ENCODE measurements at regions not wholly inside any gene's neighbourhood (a gene's known extent, or its start where the extent isn't known, plus 50 kb on each side); places are given as distances from the start of the nearest gene placed in this dataset.

- POLR2A ChIA-PET, result no interaction called here
- Histone ChIP-seq H3K36me3 (replicated peaks in 1 of 2; ENCODE audit: control insufficient read depth in 1 of 2, insufficient read depth in 2 of 2, low read length in 2 of 2) (no peaks in the 10 kb centered on the region), H3K9me3 (ENCODE audit: low read length) (no peaks in the 10 kb centered on the region), H3K9ac (ENCODE audit: insufficient read depth, low read depth, low read length) (no peak overlapping the region), H3K4me2 (ENCODE audit: low read depth, low read length) (no peak overlapping the region), H3K4me3 (replicated peaks in 1 of 3; ENCODE audit: insufficient read depth in 1 of 3, low read depth in 2 of 3, low read length in 3 of 3) (no peak overlapping the region), H3K4me1 (ENCODE audit: insufficient read depth, low read length) (no peaks in the 10 kb centered on the region), H4K20me1 (ENCODE audit: insufficient read depth, low read length) (no peaks in the 10 kb centered on the region), H2AFZ (ENCODE audit: low read length) (no peak overlapping the region), H3K27me3 (ENCODE audit: control insufficient read depth in 1 of 2, insufficient read depth in 2 of 2, low read length in 2 of 2) (no peaks in the 10 kb centered on the region), H3K27ac (ENCODE audit: extremely low read length, insufficient read depth, low read length) (no peak overlapping the region), H3K79me2 (ENCODE audit: insufficient read depth, low read length) (no peaks in the 10 kb centered on the region)
- in situ Hi-C loops (cut with HindIII; ENCODE audit: extremely low pct_ligation_motif_present, low pct_unique_long_range_greater_than_20kb) (no loop called here), intact Hi-C loops (cut with micrococcal nuclease; ENCODE audit: unreplicated experiment) (no loop called here)
- ATAC-seq, result no peak
- TF ChIP-seq FLYWCH1 (CRISPR knock-in tag; IDR thresholded peaks at IDR 0.05), result no peak
- no peak for TF ChIP-seq ISL2 (CRISPR knock-in tag; IDR thresholded peaks at IDR 0.05)
- no peak for TF ChIP-seq TMF1 (CRISPR knock-in tag; IDR thresholded peaks at IDR 0.05; ENCODE audit: low read depth)
- TF ChIP-seq PLSCR1 (CRISPR knock-in tag; IDR thresholded peaks at IDR 0.05; ENCODE audit: borderline replicate concordance), result no peak
- TF ChIP-seq SOX6 (IDR thresholded peaks at IDR 0.05), result no peak
- TF ChIP-seq SOX6 (CRISPR knock-in tag; IDR thresholded peaks at IDR 0.05), result no peak
- TF ChIP-seq GPN1 (CRISPR knock-in tag; IDR thresholded peaks at IDR 0.05; ENCODE audit: borderline replicate concordance), result no peak
- TF ChIP-seq MBD4 (IDR thresholded peaks at IDR 0.05; ENCODE audit: borderline replicate concordance, low read length), result no peak
- no peak for FAIRE-seq
- BruUV-seq (replicated peaks), result no TSS peak
- 6% methylated on average over 1 of the region's 1 CpG for WGBS (ENCODE audit: low lambda C conversion rate)
- CTCF ChIA-PET (ENCODE audit: low intra/inter-chr PET ratio, low total read pairs), result no interaction called here
- no peak for DNase-seq (ENCODE audit: low spot score)
Observed at GRCh38 chr1:56069824-56070223, 509.5 kb downstream of the PLPP3 start.

DNA sequence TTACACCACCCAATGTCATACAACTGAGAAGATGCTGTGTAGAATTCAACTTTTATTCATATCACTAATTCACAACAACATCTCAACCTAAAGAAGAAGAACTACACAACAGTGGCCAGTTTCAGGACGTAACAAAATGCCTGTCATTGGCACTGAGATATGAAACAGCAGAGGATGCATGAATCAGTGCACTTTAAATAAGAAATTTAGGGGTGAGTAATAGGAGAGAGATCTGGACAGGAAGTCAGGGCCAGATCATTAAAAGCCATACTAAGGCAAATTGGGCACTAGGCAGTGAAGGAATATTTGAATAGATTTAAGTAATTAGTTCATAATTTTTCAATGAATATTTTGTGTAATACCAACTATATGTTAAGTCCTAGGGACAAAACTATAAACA lies 510.5 kb downstream of the PLPP3 start:
- in situ Hi-C loops (cut with HindIII; ENCODE audit: extremely low pct_ligation_motif_present, low pct_unique_long_range_greater_than_20kb), result no loop called here
- Histone ChIP-seq H3K27me3 (ENCODE audit: control insufficient read depth in 1 of 2, insufficient read depth in 2 of 2, low read length in 2 of 2) (no peaks in the 10 kb centered on the region), H3K4me1 (ENCODE audit: insufficient read depth, low read length) (no peaks in the 10 kb centered on the region), H4K20me1 (ENCODE audit: insufficient read depth, low read length) (no peaks in the 10 kb centered on the region), H3K4me2 (ENCODE audit: low read depth, low read length) (no peak overlapping the region), H3K27ac (ENCODE audit: extremely low read length, insufficient read depth, low read length) (no peak overlapping the region), H3K79me2 (ENCODE audit: insufficient read depth, low read length) (no peaks in the 10 kb centered on the region), H3K9ac (ENCODE audit: insufficient read depth, low read depth, low read length) (no peak overlapping the region), H3K9me3 (ENCODE audit: low read length) (no peaks in the 10 kb centered on the region), H3K36me3 (replicated peaks in 1 of 2; ENCODE audit: control insufficient read depth in 1 of 2, insufficient read depth in 2 of 2, low read length in 2 of 2) (no peaks in the 10 kb centered on the region), H2AFZ (ENCODE audit: low read length) (no peak overlapping the region), H3K4me3 (replicated peaks in 1 of 3; ENCODE audit: insufficient read depth in 1 of 3, low read depth in 2 of 3, low read length in 3 of 3) (no peak overlapping the region)
- DNase-seq (ENCODE audit: low spot score) (no peak), FAIRE-seq (no peak), ATAC-seq (no peak)
- CTCF ChIA-PET (ENCODE audit: low intra/inter-chr PET ratio, low total read pairs), result no interaction called here
- WGBS (ENCODE audit: low lambda C conversion rate), result 0% methylated on average over 1 of the region's 1 CpG
- no TSS peak for BruUV-seq (replicated peaks)
- intact Hi-C loops (cut with micrococcal nuclease; ENCODE audit: unreplicated experiment), result no loop called here
- TF ChIP-seq ZNF446 (CRISPR knock-in tag; IDR thresholded peaks at IDR 0.05) (no peak), ZNF704 (CRISPR knock-in tag; IDR thresholded peaks at IDR 0.05; ENCODE audit: borderline replicate concordance) (no peak), BRF2 (CRISPR knock-in tag; IDR thresholded peaks at IDR 0.05) (no peak), IKZF4 (CRISPR knock-in tag; IDR thresholded peaks at IDR 0.05; ENCODE audit: borderline replicate concordance, low read depth, not compliant biosample characterization) (no peak), KLF13 (CRISPR knock-in tag; IDR thresholded peaks at IDR 0.05) (no peak), NKX3-1 (CRISPR knock-in tag; IDR thresholded peaks at IDR 0.05) (no peak), CHCHD3 (CRISPR knock-in tag; IDR thresholded peaks at IDR 0.05) (no peak)
- TF ChIP-seq, protein P1, sequence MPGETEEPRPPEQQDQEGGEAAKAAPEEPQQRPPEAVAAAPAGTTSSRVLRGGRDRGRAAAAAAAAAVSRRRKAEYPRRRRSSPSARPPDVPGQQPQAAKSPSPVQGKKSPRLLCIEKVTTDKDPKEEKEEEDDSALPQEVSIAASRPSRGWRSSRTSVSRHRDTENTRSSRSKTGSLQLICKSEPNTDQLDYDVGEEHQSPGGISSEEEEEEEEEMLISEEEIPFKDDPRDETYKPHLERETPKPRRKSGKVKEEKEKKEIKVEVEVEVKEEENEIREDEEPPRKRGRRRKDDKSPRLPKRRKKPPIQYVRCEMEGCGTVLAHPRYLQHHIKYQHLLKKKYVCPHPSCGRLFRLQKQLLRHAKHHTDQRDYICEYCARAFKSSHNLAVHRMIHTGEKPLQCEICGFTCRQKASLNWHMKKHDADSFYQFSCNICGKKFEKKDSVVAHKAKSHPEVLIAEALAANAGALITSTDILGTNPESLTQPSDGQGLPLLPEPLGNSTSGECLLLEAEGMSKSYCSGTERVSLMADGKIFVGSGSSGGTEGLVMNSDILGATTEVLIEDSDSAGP (CRISPR knock-in tag; IDR thresholded peaks at IDR 0.05; ENCODE audit: borderline replicate concordance), result no peak
- POLR2A ChIA-PET, result no interaction called here
